Right atrium auricular region (tissue), 2 donors: ENCODE measurements at regions not wholly inside any gene's neighbourhood (a gene's known extent, or its start where the extent isn't known, plus 50 kb on each side); places are given as distances from the start of the nearest gene placed in this dataset.

Source experiments
- DNase-seq: peaks from one replicate; pipeline ENCODE4 v3.0.0-alpha.2; 2019; ENCODE audit warnings: low spot score
- H3K27ac ChIP-seq, 2 donors: fragments of 200-600 bp; sonication (generic); 1 replicate in 1 of 2; 2 replicates in 1 of 2; pipeline ENCODE4 v1.5.1; 2016 to 2019
- H3K27me3 ChIP-seq, 2 donors: fragments of 200-600 bp; sonication (generic); one replicate each; pipeline versions ENCODE4 v1.5.1 to v1.6.0; 2017 to 2019
- H3K36me3 ChIP-seq: fragments of 200-600 bp; sonication (generic); one replicate; pipeline ENCODE4 v1.5.1; 2016
- H3K4me1 ChIP-seq, 2 donors: fragments of 200-600 bp; sonication (generic); one replicate each; pipeline versions ENCODE4 v1.5.1 to v1.6.0; 2017 to 2019
- H3K4me3 ChIP-seq, 2 donors: fragments of 200-600 bp; sonication (generic); 1 replicate in 1 of 2; 2 replicates in 1 of 2; pipeline ENCODE4 v1.5.1; 2017 to 2019; ENCODE audit warnings: mild to moderate bottlenecking in 1 of 2, moderate library complexity in 1 of 2
- H3K9me3 ChIP-seq, 2 donors: fragments of 200-600 bp; sonication (generic); one replicate each; pipeline ENCODE4 v1.5.1; 2019
- CTCF ChIP-seq, 2 donors: fragments of 200-600 bp; sonication (generic); IDR thresholded peaks; one replicate each; pipeline ENCODE4 v1.5.1; 2019; ENCODE audit warnings: antibody characterized with exemption in 2 of 2

- H3K36me3 ChIP-seq: no peaks in the 10 kb centered on the region
Observed at GRCh38 chr2:103656558-103656957, 894.7 kb downstream of the TMEM182 start.

GRCh38 chr2:103660519-103660918, 898.7 kb downstream of the TMEM182 start:
- TF ChIP-seq CTCF (IDR thresholded peaks at IDR 0.05): no peak
- Histone ChIP-seq H3K9me3 (no peaks in the 10 kb centered on the region), H3K27me3 (no peaks in the 10 kb centered on the region), H3K4me1 (no peaks in the 10 kb centered on the region), H3K4me3 (no peak overlapping the region), H3K36me3 (no peaks in the 10 kb centered on the region), H3K27ac (no peak overlapping the region)
- DNase-seq: no peak

More at GRCh38 chr2:103656558-103656957, 894.7 kb downstream of the TMEM182 start:
- H3K27me3 ChIP-seq: no peaks in the 10 kb centered on the region
- no peak overlapping the region for H3K4me3 ChIP-seq
- no peak for DNase-seq
- no peaks in the 10 kb centered on the region for H3K9me3 ChIP-seq
- no peak overlapping the region for H3K27ac ChIP-seq
- no peaks in the 10 kb centered on the region for H3K4me1 ChIP-seq
- TF ChIP-seq CTCF (IDR thresholded peaks at IDR 0.05): no peak

GRCh38 chr2:103660947-103661346, 899.1 kb downstream of the TMEM182 start:
- Histone ChIP-seq H3K27ac (no peak overlapping the region), H3K4me1 (no peaks in the 10 kb centered on the region), H3K27me3 (no peaks in the 10 kb centered on the region), H3K9me3 (no peaks in the 10 kb centered on the region), H3K4me3 (no peak overlapping the region), H3K36me3 (no peaks in the 10 kb centered on the region)
- TF ChIP-seq CTCF (IDR thresholded peaks at IDR 0.05): no peak
- no peak for DNase-seq

GRCh38 chr2:103664690-103665089, 902.9 kb downstream of the TMEM182 start:
- DNase-seq: no peak
- Histone ChIP-seq H3K36me3 (no peaks in the 10 kb centered on the region), H3K9me3 (no peaks in the 10 kb centered on the region), H3K4me1 (no peaks in the 10 kb centered on the region), H3K4me3 (no peak overlapping the region), H3K27me3 (no peaks in the 10 kb centered on the region), H3K27ac (no peak overlapping the region)
- TF ChIP-seq CTCF (IDR thresholded peaks at IDR 0.05): no peak

- Histone ChIP-seq H3K27ac (no peak overlapping the region), H3K4me3 (no peak overlapping the region)
- TF ChIP-seq CTCF (IDR thresholded peaks at IDR 0.05): no peak
Observed at GRCh38 chr2:103667335-103667884, 905.6 kb downstream of the TMEM182 start.

GRCh38 chr2:103669531-103669930, 907.7 kb downstream of the TMEM182 start:
- Histone ChIP-seq H3K4me3 (no peak overlapping the region), H3K27me3 (no peaks in the 10 kb centered on the region)
- TF ChIP-seq CTCF (IDR thresholded peaks at IDR 0.05): no peak

More at GRCh38 chr2:103667335-103667884, 905.6 kb downstream of the TMEM182 start:
- no peaks in the 10 kb centered on the region for H3K9me3 ChIP-seq
- H3K4me1 ChIP-seq: no peaks in the 10 kb centered on the region
- no peak for DNase-seq
- no peaks in the 10 kb centered on the region for H3K36me3 ChIP-seq
- no peaks in the 10 kb centered on the region for H3K27me3 ChIP-seq

More at GRCh38 chr2:103669531-103669930, 907.7 kb downstream of the TMEM182 start:
- Histone ChIP-seq H3K27ac (no peak overlapping the region), H3K4me1 (no peaks in the 10 kb centered on the region), H3K9me3 (no peaks in the 10 kb centered on the region), H3K36me3 (no peaks in the 10 kb centered on the region)
- no peak for DNase-seq
